HG02763 (cell line): ENCODE measurements at regions not wholly inside any gene's neighbourhood (a gene's known extent, or its start where the extent isn't known, plus 50 kb on each side); places are given as distances from the start of the nearest gene placed in this dataset.
"Not testable (repeated sequence)": the region's sequence is repeated elsewhere in the genome, so short reads cannot be mapped to it uniquely, and the experiment has no call there.

Experiments
- ATAC-seq: cut with Tn5 transposase; IDR thresholded peaks from one replicate; pipeline ENCODE4 v1.9.1; 2021; ENCODE audit warnings: mild to moderate bottlenecking, moderate library complexity; ENCODE audit not compliant: unreplicated experiment

GRCh38 chr6:78631976-78632375 lies 235.4 kb upstream of the IRAK1BP1 start:
- no peak for ATAC-seq

- no peak for ATAC-seq
These were observed 227.9 kb upstream of the IRAK1BP1 start for GRCh38 chr6:78639111-78640110.

GRCh38 chr6:78643976-78644375 lies 223.4 kb upstream of the IRAK1BP1 start:
- ATAC-seq = not testable (repeated sequence)

- ATAC-seq = not testable (repeated sequence)
These were observed 220.6 kb upstream of the IRAK1BP1 start for GRCh38 chr6:78646542-78647415.

GRCh38 chr6:78665819-78666218 lies 201.5 kb upstream of the IRAK1BP1 start:
- ATAC-seq = not testable (repeated sequence)

- no peak for ATAC-seq
These were observed 200.6 kb upstream of the IRAK1BP1 start for GRCh38 chr6:78666764-78667163.

- ATAC-seq = no peak
These were observed 197.2 kb upstream of the IRAK1BP1 start for GRCh38 chr6:78670156-78670555.

- no peak for ATAC-seq
These were observed 196.5 kb upstream of the IRAK1BP1 start for GRCh38 chr6:78670802-78671201.

GRCh38 chr6:78676069-78677007 lies 191.0 kb upstream of the IRAK1BP1 start:
- ATAC-seq = not testable (repeated sequence)

- ATAC-seq = no peak
These were observed 178.7 kb upstream of the IRAK1BP1 start for GRCh38 chr6:78688668-78689067.

GRCh38 chr6:78693835-78694234 lies 173.5 kb upstream of the IRAK1BP1 start:
- no peak for ATAC-seq

- ATAC-seq = not testable (repeated sequence)
These were observed 172.7 kb upstream of the IRAK1BP1 start for GRCh38 chr6:78694628-78695027.

- ATAC-seq = no peak
These were observed 166.4 kb upstream of the IRAK1BP1 start for GRCh38 chr6:78700991-78701390.

- ATAC-seq = no peak
These were observed 165.9 kb upstream of the IRAK1BP1 start for GRCh38 chr6:78701407-78701806.

- no peak for ATAC-seq
These were observed 158.3 kb upstream of the IRAK1BP1 start for GRCh38 chr6:78709021-78709420.

- no peak for ATAC-seq
These were observed 153.8 kb upstream of the IRAK1BP1 start for GRCh38 chr6:78713564-78713963.

- ATAC-seq = no peak
These were observed 123.2 kb upstream of the IRAK1BP1 start for GRCh38 chr6:78744144-78744543.

GRCh38 chr6:78746457-78746856 lies 120.9 kb upstream of the IRAK1BP1 start:
- ATAC-seq = no peak

GRCh38 chr6:78749326-78749725 lies 118.0 kb upstream of the IRAK1BP1 start:
- no peak for ATAC-seq

- ATAC-seq = not testable (repeated sequence)
These were observed 109.0 kb upstream of the IRAK1BP1 start for GRCh38 chr6:78758297-78758798.
